ENCODE measurements at regions not wholly inside any gene's neighbourhood (a gene's known extent, or its start where the extent isn't known, plus 50 kb on each side); places are given as distances from the start of the nearest gene placed in this dataset.

DNA sequence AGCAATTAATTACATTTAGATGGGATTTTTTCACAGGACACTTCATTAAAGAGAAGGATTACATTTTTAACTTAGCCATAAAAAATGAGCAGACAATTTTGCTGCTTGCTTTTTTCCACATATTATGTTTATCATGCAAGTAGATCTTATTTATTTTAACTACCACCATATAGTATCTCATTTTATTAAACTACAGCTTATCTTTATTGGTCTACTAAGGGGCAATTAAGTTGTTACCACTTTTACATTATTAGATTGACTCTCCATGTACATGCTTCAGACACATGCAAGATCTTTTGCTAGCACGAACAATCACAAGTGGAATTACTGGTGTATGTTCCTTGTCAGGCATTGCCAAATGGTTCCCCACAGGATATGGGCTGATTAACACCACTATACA lies 99.8 kb upstream of the NFIA start:
- Histone ChIP-seq H3K4me3 (ENCODE audit: low read depth, low read length) (no peak overlapping the region), H3K27me3 (ENCODE audit: control insufficient read depth, insufficient read depth, low read length) (no peaks in the 10 kb centered on the region), H3K9me3 (ENCODE audit: control insufficient read depth, insufficient read depth, low read length) (no peaks in the 10 kb centered on the region), H3K36me3 (ENCODE audit: control insufficient read depth, insufficient read depth, low read length) (no peaks in the 10 kb centered on the region), H3K9ac (ENCODE audit: low read depth, low read length) (no peak overlapping the region), H3K4me1 (ENCODE audit: control insufficient read depth, insufficient read depth, low read length) (no peaks in the 10 kb centered on the region)

DNA sequence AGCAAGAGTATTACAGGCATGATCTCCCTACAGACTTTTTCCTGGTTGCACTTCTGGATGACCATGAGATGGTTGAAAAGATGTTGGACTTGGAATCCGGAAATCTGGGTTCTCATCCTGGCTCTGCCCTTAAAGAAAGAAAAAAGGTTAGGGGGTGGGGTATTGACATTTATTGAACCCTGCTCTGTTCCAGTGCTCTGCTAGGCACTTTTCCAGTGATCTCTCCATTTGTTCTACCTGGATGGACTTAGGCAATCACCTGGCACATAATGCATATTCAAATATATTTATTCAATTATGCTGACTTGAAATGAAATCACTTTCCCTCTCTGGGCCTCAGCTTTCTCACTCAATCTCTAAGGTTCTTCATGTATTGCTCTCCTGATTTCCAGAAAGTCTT lies 101.0 kb upstream of the NFIA start:
- no peaks in the 10 kb centered on the region for H3K27me3 ChIP-seq (ENCODE audit: control insufficient read depth, insufficient read depth, low read length)
- no peak overlapping the region for H3K9ac ChIP-seq (ENCODE audit: low read depth, low read length)
- H3K36me3 ChIP-seq (ENCODE audit: control insufficient read depth, insufficient read depth, low read length) = no peaks in the 10 kb centered on the region

DNA sequence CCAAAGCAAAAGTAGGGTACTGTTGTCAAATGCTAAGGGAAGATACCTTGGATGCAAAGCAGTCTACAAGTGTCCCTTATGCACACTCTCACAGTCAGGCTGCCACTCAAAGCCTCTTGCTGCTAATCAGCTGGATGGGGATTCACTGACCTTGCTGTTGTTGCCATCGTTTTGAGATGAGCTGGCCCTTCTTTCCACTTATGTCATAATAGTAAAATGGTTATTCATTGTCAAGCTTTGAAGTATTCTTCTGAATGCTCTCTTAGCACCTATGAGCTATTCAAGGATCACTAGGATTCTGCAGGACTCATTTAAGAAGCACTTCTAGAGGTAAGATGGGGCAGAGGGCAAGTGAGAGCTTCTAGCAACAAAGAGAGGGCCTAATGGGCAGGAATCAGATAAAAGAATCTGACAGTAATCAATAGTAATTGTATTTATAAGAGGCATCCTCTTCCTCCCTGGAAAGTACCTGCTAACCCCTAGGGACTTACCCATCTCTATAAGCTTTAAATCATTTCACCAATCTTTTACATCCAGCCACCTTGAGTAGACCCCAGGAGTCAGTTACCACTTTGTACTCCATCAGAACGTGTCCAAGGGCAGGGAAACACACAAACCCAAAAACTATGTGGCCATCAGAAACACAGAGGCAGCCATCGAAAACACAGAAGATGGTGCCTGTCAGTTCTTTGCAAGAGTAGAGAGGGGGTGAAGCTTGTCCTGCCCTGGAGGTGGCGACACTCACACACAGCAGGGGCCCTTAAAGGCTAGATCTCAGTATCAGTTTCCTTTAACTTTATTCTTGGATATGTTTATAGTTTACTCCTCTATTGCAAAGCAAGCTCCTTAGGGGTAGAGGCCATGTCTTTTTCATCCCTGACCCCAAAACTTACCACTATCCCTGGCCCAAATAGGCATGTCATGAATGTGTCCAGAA lies 103.7 kb upstream of the NFIA start:
- Histone ChIP-seq H3K9me3 (ENCODE audit: control insufficient read depth, insufficient read depth, low read length) (no peaks in the 10 kb centered on the region), H3K4me3 (ENCODE audit: low read depth, low read length) (no peak overlapping the region), H3K27me3 (ENCODE audit: control insufficient read depth, insufficient read depth, low read length) (no peaks in the 10 kb centered on the region), H3K36me3 (ENCODE audit: control insufficient read depth, insufficient read depth, low read length) (no peaks in the 10 kb centered on the region), H3K4me1 (ENCODE audit: control insufficient read depth, insufficient read depth, low read length) (peaks cover 4% of the 10 kb centered on the region), H3K9ac (ENCODE audit: low read depth, low read length) (no peak overlapping the region)

More for the DNA sequence above, 101.0 kb upstream of the NFIA start:
- H3K4me1 ChIP-seq (ENCODE audit: control insufficient read depth, insufficient read depth, low read length) = no peaks in the 10 kb centered on the region
- no peak overlapping the region for H3K4me3 ChIP-seq (ENCODE audit: low read depth, low read length)
- no peaks in the 10 kb centered on the region for H3K9me3 ChIP-seq (ENCODE audit: control insufficient read depth, insufficient read depth, low read length)

DNA sequence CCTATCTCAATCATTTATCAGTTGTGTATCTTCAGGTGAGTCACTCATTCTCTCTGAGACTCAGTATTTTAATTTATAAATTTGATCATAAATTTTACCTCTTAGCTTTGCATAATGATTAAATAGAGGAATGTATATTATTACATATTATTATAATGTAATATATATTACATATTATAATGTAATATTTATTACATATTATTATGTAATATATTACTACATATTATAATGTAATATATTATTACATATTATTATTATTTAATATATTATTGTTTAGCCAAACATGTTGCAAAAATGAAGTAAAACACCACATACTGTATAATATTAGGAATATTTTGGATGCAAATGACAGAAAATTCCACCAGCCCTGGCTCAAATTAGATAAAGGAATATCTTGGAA lies 104.7 kb upstream of the NFIA start:
- peaks cover 4% of the 10 kb centered on the region for H3K4me1 ChIP-seq (ENCODE audit: control insufficient read depth, insufficient read depth, low read length)
- H3K9me3 ChIP-seq (ENCODE audit: control insufficient read depth, insufficient read depth, low read length) = no peaks in the 10 kb centered on the region
- H3K4me3 ChIP-seq (ENCODE audit: low read depth, low read length) = no peak overlapping the region
- H3K36me3 ChIP-seq (ENCODE audit: control insufficient read depth, insufficient read depth, low read length) = no peaks in the 10 kb centered on the region
- no peaks in the 10 kb centered on the region for H3K27me3 ChIP-seq (ENCODE audit: control insufficient read depth, insufficient read depth, low read length)
- H3K9ac ChIP-seq (ENCODE audit: low read depth, low read length) = no peak overlapping the region

- peaks cover 9% of the 10 kb centered on the region for H3K4me1 ChIP-seq (ENCODE audit: control insufficient read depth, insufficient read depth, low read length)
Observed at GRCh38 chr1:60974524-60975372, 107.6 kb upstream of the NFIA start.

DNA sequence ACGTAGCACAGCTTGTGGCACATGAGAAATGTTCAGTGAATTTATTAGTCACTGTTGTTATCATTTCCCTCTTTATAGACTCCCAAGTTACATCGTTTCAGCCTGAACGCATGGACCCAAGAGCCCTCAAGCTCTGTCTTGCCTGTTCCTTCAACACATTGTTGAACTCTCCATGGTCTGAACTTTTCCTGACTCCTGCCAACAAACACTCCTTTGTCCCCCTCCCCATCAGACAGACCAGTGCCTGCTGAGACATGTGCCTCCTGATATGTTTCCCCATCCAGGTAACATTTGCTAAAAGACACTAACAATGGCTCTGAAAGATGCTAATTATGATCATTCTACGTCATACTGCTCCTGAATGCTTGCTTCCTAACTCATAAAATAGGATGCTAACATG lies 108.7 kb upstream of the NFIA start:
- H3K27me3 ChIP-seq (ENCODE audit: control insufficient read depth, insufficient read depth, low read length) = peaks cover 9% of the 10 kb centered on the region

More at GRCh38 chr1:60974524-60975372, 107.6 kb upstream of the NFIA start:
- Histone ChIP-seq H3K27me3 (ENCODE audit: control insufficient read depth, insufficient read depth, low read length) (peaks cover 3% of the 10 kb centered on the region), H3K4me3 (ENCODE audit: low read depth, low read length) (no peak overlapping the region), H3K36me3 (ENCODE audit: control insufficient read depth, insufficient read depth, low read length) (no peaks in the 10 kb centered on the region), H3K9me3 (ENCODE audit: control insufficient read depth, insufficient read depth, low read length) (no peaks in the 10 kb centered on the region), H3K9ac (ENCODE audit: low read depth, low read length) (no peak overlapping the region)

DNA sequence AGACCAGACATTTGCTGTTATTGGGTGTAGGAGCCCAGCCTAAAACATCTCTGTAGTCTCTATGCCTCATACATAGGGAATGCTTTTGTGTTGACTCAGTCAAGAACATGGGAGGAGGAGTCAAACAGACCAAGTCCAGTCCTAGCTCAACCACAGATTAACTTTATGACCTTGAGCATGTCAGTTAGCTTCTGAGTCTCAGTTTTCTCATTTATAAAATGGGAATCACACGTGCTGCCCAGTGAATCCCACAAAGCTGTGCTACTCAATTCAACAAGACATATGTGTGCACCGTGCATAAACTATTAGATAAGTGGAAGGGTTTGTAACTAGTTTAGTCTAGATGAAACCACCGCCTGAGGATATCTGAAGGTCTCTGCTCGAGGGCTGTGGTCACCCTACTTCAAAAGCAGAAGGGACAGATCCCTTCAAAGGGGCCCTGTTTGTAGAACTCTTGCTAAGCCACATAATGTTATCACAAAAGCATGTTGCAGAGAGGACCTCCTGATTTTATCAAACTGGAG lies 109.5 kb upstream of the NFIA start:
- H3K4me1 ChIP-seq (ENCODE audit: control insufficient read depth, insufficient read depth, low read length) = peaks cover 9% of the 10 kb centered on the region
- no peaks in the 10 kb centered on the region for H3K9me3 ChIP-seq (ENCODE audit: control insufficient read depth, insufficient read depth, low read length)
- no peak overlapping the region for H3K9ac ChIP-seq (ENCODE audit: low read depth, low read length)
- H3K36me3 ChIP-seq (ENCODE audit: control insufficient read depth, insufficient read depth, low read length) = no peaks in the 10 kb centered on the region
- peaks cover 12% of the 10 kb centered on the region for H3K27me3 ChIP-seq (ENCODE audit: control insufficient read depth, insufficient read depth, low read length)
- H3K4me3 ChIP-seq (ENCODE audit: low read depth, low read length) = no peak overlapping the region

More for the DNA sequence above, 108.7 kb upstream of the NFIA start:
- Histone ChIP-seq H3K9me3 (ENCODE audit: control insufficient read depth, insufficient read depth, low read length) (no peaks in the 10 kb centered on the region), H3K9ac (ENCODE audit: low read depth, low read length) (no peak overlapping the region), H3K36me3 (ENCODE audit: control insufficient read depth, insufficient read depth, low read length) (no peaks in the 10 kb centered on the region), H3K4me1 (ENCODE audit: control insufficient read depth, insufficient read depth, low read length) (peaks cover 9% of the 10 kb centered on the region), H3K4me3 (ENCODE audit: low read depth, low read length) (no peak overlapping the region)

DNA sequence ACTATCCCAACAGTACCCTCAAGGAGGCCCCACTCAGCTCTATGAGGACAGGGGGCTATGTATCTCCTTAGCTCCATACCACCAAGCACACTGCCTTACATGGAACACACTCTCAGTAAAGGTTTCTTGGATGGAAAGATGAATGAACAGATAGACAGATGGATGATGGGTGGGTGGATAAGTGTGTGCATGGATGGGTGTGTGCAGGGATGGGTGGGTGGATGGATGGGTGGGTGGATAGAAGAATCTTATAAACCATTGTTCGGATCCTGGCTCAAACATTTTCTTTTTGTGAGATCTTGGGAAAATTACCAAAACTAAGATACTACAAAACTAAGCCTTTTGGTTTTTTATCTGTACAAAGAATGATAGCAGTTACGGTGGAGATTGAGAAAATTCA lies 111.0 kb upstream of the NFIA start:
- no peaks in the 10 kb centered on the region for H3K36me3 ChIP-seq (ENCODE audit: control insufficient read depth, insufficient read depth, low read length)
- H3K4me1 ChIP-seq (ENCODE audit: control insufficient read depth, insufficient read depth, low read length) = peaks cover 9% of the 10 kb centered on the region
- H3K27me3 ChIP-seq (ENCODE audit: control insufficient read depth, insufficient read depth, low read length) = peaks cover 12% of the 10 kb centered on the region
- no peak overlapping the region for H3K4me3 ChIP-seq (ENCODE audit: low read depth, low read length)
- peaks cover 7% of the 10 kb centered on the region for H3K9me3 ChIP-seq (ENCODE audit: control insufficient read depth, insufficient read depth, low read length)
- H3K9ac ChIP-seq (ENCODE audit: low read depth, low read length) = no peak overlapping the region

DNA sequence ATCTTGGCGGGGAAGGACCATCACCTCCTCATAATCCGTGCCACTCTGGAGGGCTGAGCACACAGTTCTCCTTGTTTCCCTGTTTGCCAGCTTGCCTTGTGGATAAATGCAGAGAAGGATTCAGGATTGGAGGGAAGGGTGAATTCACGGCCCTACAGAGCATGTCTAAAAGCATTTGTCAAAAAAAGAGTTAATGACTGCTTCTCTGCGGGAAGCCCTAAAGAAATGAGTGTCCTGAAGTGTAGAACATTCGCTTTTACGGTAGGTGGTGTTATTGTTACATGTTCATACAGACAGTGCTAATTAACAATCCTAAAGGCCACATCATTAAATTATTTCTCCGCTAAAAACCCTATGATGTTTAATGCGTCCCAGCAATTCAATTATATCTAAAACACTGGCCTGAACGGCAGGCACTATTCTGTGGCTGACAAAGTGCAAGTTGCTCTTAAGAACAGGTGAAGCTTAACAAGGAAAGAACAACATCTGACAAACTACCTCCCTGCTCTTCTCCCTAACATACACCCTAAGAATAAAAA lies 112.3 kb upstream of the NFIA start:
- H3K4me1 ChIP-seq (ENCODE audit: control insufficient read depth, insufficient read depth, low read length) = peaks cover 9% of the 10 kb centered on the region
- no peaks in the 10 kb centered on the region for H3K36me3 ChIP-seq (ENCODE audit: control insufficient read depth, insufficient read depth, low read length)
- H3K4me3 ChIP-seq (ENCODE audit: low read depth, low read length) = no peak overlapping the region
- H3K9ac ChIP-seq (ENCODE audit: low read depth, low read length) = no peak overlapping the region
- H3K27me3 ChIP-seq (ENCODE audit: control insufficient read depth, insufficient read depth, low read length) = peaks cover 12% of the 10 kb centered on the region
- peaks cover 14% of the 10 kb centered on the region for H3K9me3 ChIP-seq (ENCODE audit: control insufficient read depth, insufficient read depth, low read length)

DNA sequence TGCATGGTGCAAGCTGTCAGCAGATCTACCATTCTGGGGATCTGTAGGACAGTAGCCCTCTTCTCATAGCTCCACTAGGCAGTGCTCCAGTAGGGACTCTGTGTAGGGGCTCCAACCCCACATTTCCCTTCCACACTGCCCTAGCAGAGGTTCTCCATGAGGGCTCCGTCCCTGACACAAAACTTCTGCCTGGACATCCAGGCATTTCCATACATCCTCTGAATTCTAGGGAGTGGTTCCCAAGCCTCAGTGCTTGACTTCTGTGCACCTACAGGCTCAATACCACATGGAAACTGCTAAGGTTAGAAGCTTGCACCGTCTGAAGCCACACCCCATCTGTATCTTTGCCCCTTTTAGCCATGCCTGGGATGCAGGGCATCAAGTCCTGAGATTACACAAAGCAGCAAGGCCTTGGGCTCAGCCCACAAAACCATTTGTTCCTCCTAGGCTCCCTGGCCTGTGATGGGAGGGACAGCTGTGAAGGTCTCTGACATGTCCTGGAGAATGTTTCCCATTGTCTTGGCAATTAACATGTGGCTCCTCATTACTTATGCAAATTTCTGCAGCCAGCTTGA lies 117.0 kb upstream of the NFIA start:
- peaks cover 2% of the 10 kb centered on the region for H3K4me1 ChIP-seq (ENCODE audit: control insufficient read depth, insufficient read depth, low read length)
- H3K9ac ChIP-seq (ENCODE audit: low read depth, low read length) = no peak overlapping the region
- H3K9me3 ChIP-seq (ENCODE audit: control insufficient read depth, insufficient read depth, low read length) = peaks cover 17% of the 10 kb centered on the region
- H3K4me3 ChIP-seq (ENCODE audit: low read depth, low read length) = no peak overlapping the region
- peaks cover 9% of the 10 kb centered on the region for H3K27me3 ChIP-seq (ENCODE audit: control insufficient read depth, insufficient read depth, low read length)
- H3K36me3 ChIP-seq (ENCODE audit: control insufficient read depth, insufficient read depth, low read length) = no peaks in the 10 kb centered on the region
